ENCODE measurements at regions not wholly inside any gene's neighbourhood (a gene's known extent, or its start where the extent isn't known, plus 50 kb on each side); places are given as distances from the start of the nearest gene placed in this dataset.

- no peak for DNase-seq (ENCODE audit: low read depth)
- in situ Hi-C loops (cut with HindIII; ENCODE audit: low sequenced_read_pairs): no loop called here
- no peak for TF ChIP-seq CTCF (IDR thresholded peaks at IDR 0.05; ENCODE audit: low read depth, low read length, missing control alignments)
- H3K4me3 ChIP-seq (ENCODE audit: low read depth, low read length): no peak overlapping the region
Measured at GRCh38 chr10:113219446-113219845, 269.4 kb downstream of the TCF7L2 start.

GRCh38 chr10:113221756-113222168, 271.7 kb downstream of the TCF7L2 start:
- TF ChIP-seq CTCF (IDR thresholded peaks at IDR 0.05; ENCODE audit: low read depth, low read length, missing control alignments): no peak
- no peak for DNase-seq (ENCODE audit: low read depth)
- H3K4me3 ChIP-seq (ENCODE audit: low read depth, low read length): no peak overlapping the region
- in situ Hi-C loops (cut with HindIII; ENCODE audit: low sequenced_read_pairs): no loop called here

GRCh38 chr10:113222207-113222606, 272.2 kb downstream of the TCF7L2 start:
- H3K4me3 ChIP-seq (ENCODE audit: low read depth, low read length): no peak overlapping the region
- in situ Hi-C loops (cut with HindIII; ENCODE audit: low sequenced_read_pairs): no loop called here
- no peak for DNase-seq (ENCODE audit: low read depth)
- TF ChIP-seq CTCF (IDR thresholded peaks at IDR 0.05; ENCODE audit: low read depth, low read length, missing control alignments): no peak

GRCh38 chr10:113225364-113225763, 275.3 kb downstream of the TCF7L2 start:
- no peak overlapping the region for H3K4me3 ChIP-seq (ENCODE audit: low read depth, low read length)
- in situ Hi-C loops (cut with HindIII; ENCODE audit: low sequenced_read_pairs): no loop called here
- DNase-seq (ENCODE audit: low read depth): no peak
- no peak for TF ChIP-seq CTCF (IDR thresholded peaks at IDR 0.05; ENCODE audit: low read depth, low read length, missing control alignments)

- no peak for TF ChIP-seq CTCF (IDR thresholded peaks at IDR 0.05; ENCODE audit: low read depth, low read length, missing control alignments)
- DNase-seq (ENCODE audit: low read depth): no peak
- in situ Hi-C loops (cut with HindIII; ENCODE audit: low sequenced_read_pairs): no loop called here
- no peak overlapping the region for H3K4me3 ChIP-seq (ENCODE audit: low read depth, low read length)
Measured at GRCh38 chr10:113225903-113226302, 275.9 kb downstream of the TCF7L2 start.

GRCh38 chr10:113226399-113226798, 276.4 kb downstream of the TCF7L2 start:
- DNase-seq (ENCODE audit: low read depth): no peak
- no peak for TF ChIP-seq CTCF (IDR thresholded peaks at IDR 0.05; ENCODE audit: low read depth, low read length, missing control alignments)
- H3K4me3 ChIP-seq (ENCODE audit: low read depth, low read length): no peak overlapping the region
- in situ Hi-C loops (cut with HindIII; ENCODE audit: low sequenced_read_pairs): no loop called here

Data from astrocyte of the cerebellum (primary cell).